GM18873 (cell line): ENCODE measurements at regions not wholly inside any gene's neighbourhood (a gene's known extent, or its start where the extent isn't known, plus 50 kb on each side); places are given as distances from the start of the nearest gene placed in this dataset.
"Not testable (repeated sequence)": the region's sequence is repeated elsewhere in the genome, so short reads cannot be mapped to it uniquely, and the experiment has no call there.

Source experiments
- ATAC-seq: cut with Tn5 transposase; IDR thresholded peaks from one replicate; pipeline ENCODE4 v1.9.1; 2021; ENCODE audit warnings: mild to moderate bottlenecking, moderate library complexity, moderate number of reproducible peaks; ENCODE audit not compliant: unreplicated experiment, low FRiP score

GRCh38 chrX:74251006-74251930 lies 52.7 kb upstream of the ZCCHC13 start:
- no peak for ATAC-seq

GRCh38 chrX:74250574-74250973 lies 53.4 kb upstream of the ZCCHC13 start:
- no peak for ATAC-seq

GRCh38 chrX:74249963-74250362 lies 54.0 kb upstream of the ZCCHC13 start:
- no peak for ATAC-seq

- ATAC-seq, result no peak
These were observed 55.1 kb upstream of the ZCCHC13 start for GRCh38 chrX:74248889-74249288.

GRCh38 chrX:74246524-74246923 lies 57.5 kb upstream of the ZCCHC13 start:
- no peak for ATAC-seq

- ATAC-seq, result no peak
These were observed 61.4 kb upstream of the ZCCHC13 start for GRCh38 chrX:74242484-74243138.

GRCh38 chrX:74242050-74242449 lies 61.9 kb upstream of the ZCCHC13 start:
- ATAC-seq, result no peak

GRCh38 chrX:74238771-74239170 lies 65.2 kb upstream of the ZCCHC13 start:
- ATAC-seq, result no peak

- ATAC-seq, result no peak
These were observed 69.2 kb upstream of the ZCCHC13 start for GRCh38 chrX:74234818-74235217.

- no peak for ATAC-seq
These were observed 71.1 kb upstream of the ZCCHC13 start for GRCh38 chrX:74232859-74233258.

GRCh38 chrX:74231625-74232024 lies 72.4 kb upstream of the ZCCHC13 start:
- no peak for ATAC-seq

- no peak for ATAC-seq
These were observed 73.9 kb upstream of the ZCCHC13 start for GRCh38 chrX:74230094-74230493.

- ATAC-seq, result no peak
These were observed 78.9 kb upstream of the ZCCHC13 start for GRCh38 chrX:74225111-74225510.

- no peak for ATAC-seq
These were observed 83.7 kb upstream of the ZCCHC13 start for GRCh38 chrX:74220277-74220676.

- ATAC-seq, result no peak
These were observed 85.1 kb upstream of the ZCCHC13 start for GRCh38 chrX:74218895-74219294.

GRCh38 chrX:74216421-74216820 lies 87.6 kb upstream of the ZCCHC13 start:
- ATAC-seq, result no peak

- ATAC-seq, result no peak
These were observed 92.1 kb upstream of the ZCCHC13 start for GRCh38 chrX:74211911-74212310.

GRCh38 chrX:74207539-74207938 lies 96.4 kb upstream of the ZCCHC13 start:
- no peak for ATAC-seq

- ATAC-seq, result no peak
These were observed 108.4 kb upstream of the ZCCHC13 start for GRCh38 chrX:74195605-74196004.

GRCh38 chrX:74195120-74195519 lies 108.9 kb upstream of the ZCCHC13 start:
- ATAC-seq, result no peak

- no peak for ATAC-seq
These were observed 116.8 kb upstream of the ZCCHC13 start for GRCh38 chrX:74187211-74187610.

- ATAC-seq, result not testable (repeated sequence)
These were observed 120.9 kb upstream of the ZCCHC13 start for GRCh38 chrX:74183047-74183446.
